ENCODE measurements at regions not wholly inside any gene's neighbourhood (a gene's known extent, or its start where the extent isn't known, plus 50 kb on each side); places are given as distances from the start of the nearest gene placed in this dataset.

- CTCF ChIA-PET: no interaction called here
- Histone ChIP-seq H3K79me2 (ENCODE audit: insufficient read depth, low read length) (no peaks in the 10 kb centered on the region), H3K9me3 (ENCODE audit: control insufficient read depth in 1 of 2, insufficient read depth in 1 of 2, low read depth in 1 of 2, low read length in 2 of 2) (no peaks in the 10 kb centered on the region; a peak in 1 of 4 replicates), H3K9me2 (ENCODE audit: insufficient read depth) (no peaks in the 10 kb centered on the region), H3K4me3 (replicated peaks in 1 of 2; ENCODE audit: low read depth in 1 of 2, low read length in 2 of 2) (no peak overlapping the region), H3K27me3 (ENCODE audit: insufficient read depth, low read length) (no peaks in the 10 kb centered on the region), H3K4me1 (ENCODE audit: control insufficient read depth in 1 of 2, insufficient read depth in 2 of 2, low read length in 2 of 2) (no peaks in the 10 kb centered on the region), H3K36me3 (ENCODE audit: control insufficient read depth in 1 of 2, insufficient read depth in 2 of 2, low read length in 2 of 2) (no peaks in the 10 kb centered on the region), H3K4me2 (ENCODE audit: low read length) (no peak overlapping the region), H3K27ac (ENCODE audit: low read depth, low read length) (no peak overlapping the region), H4K20me1 (ENCODE audit: insufficient read depth) (no peaks in the 10 kb centered on the region), H3K9ac (ENCODE audit: low read length) (no peak overlapping the region), H2AFZ (ENCODE audit: low read depth, low read length, poor library complexity, severe bottlenecking) (no peak overlapping the region)
- no TSS peak for BruUV-seq (replicated peaks)
- TF ChIP-seq CEBPB (IDR thresholded peaks at IDR 0.05; ENCODE audit: low read depth) (no peak), JUND (IDR thresholded peaks at IDR 0.05) (no peak), CBX3 (IDR thresholded peaks at IDR 0.05; ENCODE audit: low read depth) (no peak), POLR2AphosphoS5 (IDR thresholded peaks at IDR 0.05; ENCODE audit: low read depth, low read length) (no peak), EGR1 (IDR thresholded peaks at IDR 0.05; ENCODE audit: low read depth) (no peak), CTCF (IDR thresholded peaks at IDR 0.05 in 2 of 3, conservative IDR thresholded peaks at IDR 0.05 in 1 of 3; ENCODE audit: borderline replicate concordance in 1 of 3, insufficient read depth in 1 of 3, low read depth in 2 of 3, low read length in 2 of 3) (no peak), FOSL1 (IDR thresholded peaks at IDR 0.05; ENCODE audit: low read depth) (no peak), ZNF274 (IDR thresholded peaks at IDR 0.05; ENCODE audit: low read depth, low read length) (no peak), POLR2A (IDR thresholded peaks at IDR 0.05; ENCODE audit: borderline replicate concordance, extremely low read depth, insufficient read depth, insufficient read length) (no peak), ZFX (IDR thresholded peaks at IDR 0.05) (no peak), ELF1 (IDR thresholded peaks at IDR 0.05; ENCODE audit: borderline replicate concordance, low read depth) (no peak), ZBTB33 (IDR thresholded peaks at IDR 0.05; ENCODE audit: extremely low read depth, insufficient replicate concordance, low read length) (no peak), REST (IDR thresholded peaks at IDR 0.05; ENCODE audit: low read depth) (no peak)
- TF ChIP-seq, protein P1, sequence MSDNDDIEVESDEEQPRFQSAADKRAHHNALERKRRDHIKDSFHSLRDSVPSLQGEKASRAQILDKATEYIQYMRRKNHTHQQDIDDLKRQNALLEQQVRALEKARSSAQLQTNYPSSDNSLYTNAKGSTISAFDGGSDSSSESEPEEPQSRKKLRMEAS (IDR thresholded peaks at IDR 0.05): no peak
- DNase-seq (ENCODE audit: low read depth, low spot score): no peak
- POLR2A ChIA-PET: no interaction called here
- ATAC-seq: no peak
- intact Hi-C loops (cut with micrococcal nuclease): no loop called here
- RAD21 ChIA-PET (ENCODE audit: low non-redundant PET in 1 of 2, low total read pairs in 2 of 2, uncharacterized antibody in 2 of 2, unreplicated experiment in 2 of 2): no interaction called here
Measured at GRCh38 chr9:28056466-28056865, 483.2 kb upstream of the C9orf72 start.
